GM12878 (cell line): ENCODE measurements at regions not wholly inside any gene's neighbourhood (a gene's known extent, or its start where the extent isn't known, plus 50 kb on each side); places are given as distances from the start of the nearest gene placed in this dataset.

ENCODE experiments used
- ATAC-seq: fragments of 200-7000 bp; cut with Tn5 transposase; 3 replicates; pipeline ENCODE4 v1.9.1; 2020; ENCODE audit warnings: mild to moderate bottlenecking, moderate library complexity
- BruUV-seq: library from RNA; stranded (reverse); fragments of 400-500 nt; replicated peaks from 2 replicates; lab custom pipeline; 2021; lab: Mats Ljungman, UMichigan
- CTCF ChIA-PET: fragments of 300-600 bp; sonication (Branson Sonifier 250); formaldehyde crosslinking; extraction: SDS; loops from one replicate; lab custom pipeline; 2021; ENCODE audit warnings: inconsistent platforms; lab: Yijun Ruan, JAX
- POLR2A ChIA-PET: fragments of 350-600 bp; formaldehyde crosslinking; extraction: SDS; loops from one replicate; lab custom pipeline; 2021; ENCODE audit warnings: inconsistent platforms; lab: Charles Lee
- RAD21 ChIA-PET: fragments of 300-600 bp; sonication (Branson Sonifier 250); formaldehyde crosslinking; loops from one replicate; lab custom pipeline; 2023; ENCODE audit warnings: antibody characterized with exemption; ENCODE audit not compliant: unreplicated experiment; lab: Charles Lee
- SMC1A ChIA-PET: fragments of 300-600 bp; sonication (Branson Sonifier 250); formaldehyde crosslinking; loops from one replicate; lab custom pipeline; 2023; ENCODE audit not compliant: unreplicated experiment, uncharacterized antibody; lab: Charles Lee
- DNase-seq: peaks from one replicate; pipeline ENCODE4 v3.0.0-alpha.2; 2011; ENCODE audit warnings: low read depth, low spot score
- FAIRE-seq: peaks from 3 replicates; lab custom pipeline; 2011; peaks lifted over from hg19 to GRCh38; lab: Jason Lieb, UNC
- H2AFZ ChIP-seq: 2 replicates; pipeline ENCODE4 v1.6.0; 2011; ENCODE audit warnings: low read depth, low read length, control low read depth; ENCODE audit not compliant: control insufficient read depth
- H3K27ac ChIP-seq: 2 replicates; pipeline ENCODE4 v1.5.1; 2011; ENCODE audit warnings: control low read depth; ENCODE audit not compliant: control insufficient read depth, insufficient read depth
- H3K27me3 ChIP-seq, 2 experiments: replicated peaks in 1 of 2; 2 replicates each; pipeline versions ENCODE4 v1.6.0 to v1.6.1; 2011; ENCODE audit warnings: low read length in 1 of 2; ENCODE audit not compliant: control insufficient read depth in 2 of 2, insufficient read depth in 2 of 2
- H3K36me3 ChIP-seq, 2 experiments: 2 replicates each; pipeline ENCODE4 v1.5.1; 2011; ENCODE audit warnings: low read length in 1 of 2; ENCODE audit not compliant: control insufficient read depth in 2 of 2, insufficient read depth in 2 of 2
- H3K4me1 ChIP-seq: 2 replicates; pipeline ENCODE4 v1.6.1; 2011; ENCODE audit warnings: mild to moderate bottlenecking, low read length, moderate library complexity, mixed read lengths; ENCODE audit not compliant: control insufficient read depth, insufficient read depth
- H3K4me2 ChIP-seq: 2 replicates; pipeline ENCODE4 v1.6.0; 2011; ENCODE audit warnings: control low read depth; ENCODE audit not compliant: control insufficient read depth, insufficient read depth
- H3K4me3 ChIP-seq: fragments of 200-600 bp; sonication (generic); 2 replicates; pipeline ENCODE4 v1.5.1; 2016
- H3K79me2 ChIP-seq: 2 replicates; pipeline ENCODE4 v1.6.0; 2011; ENCODE audit warnings: low read length; ENCODE audit not compliant: control insufficient read depth, insufficient read depth
- H3K9ac ChIP-seq: 2 replicates; pipeline ENCODE4 v1.8.0; 2011; ENCODE audit warnings: low read length, control low read depth, mixed read lengths; ENCODE audit not compliant: control insufficient read depth, insufficient read depth
- H3K9me3 ChIP-seq: replicated peaks from 3 replicates; pipeline ENCODE4 v1.5.1; 2011; ENCODE audit warnings: mild to moderate bottlenecking, low read length; ENCODE audit not compliant: control insufficient read depth, insufficient read depth
- H4K20me1 ChIP-seq: 2 replicates; pipeline ENCODE4 v1.6.0; 2011; ENCODE audit not compliant: control insufficient read depth, insufficient read depth
- ATF7 ChIP-seq: fragments of 450-650 bp; IDR thresholded peaks from 2 replicates; pipeline ENCODE4 v1.6.1; 2016; ENCODE audit warnings: low read depth, mild to moderate bottlenecking
- CEBPB ChIP-seq, 2 experiments: fragments of 150-350 bp in 1 of 2; IDR thresholded peaks; 2 replicates each; pipeline ENCODE4 v1.6.1; 2012 to 2014; ENCODE audit warnings: low read depth in 2 of 2, low read length in 2 of 2, borderline replicate concordance in 1 of 2, inconsistent platforms in 1 of 2
- CHD1 ChIP-seq: IDR thresholded peaks from 2 replicates; pipeline ENCODE4 v1.6.1; 2012; ENCODE audit warnings: low read depth, low read length, improper control_type of control experiment
- CUX1 ChIP-seq: IDR thresholded peaks from 2 replicates; pipeline ENCODE4 v1.6.1; 2012; ENCODE audit warnings: improper control_type of control experiment, low read depth, low read length; ENCODE audit not compliant: insufficient replicate concordance
- JUNB ChIP-seq: IDR thresholded peaks from 2 replicates; pipeline ENCODE4 v1.6.1; 2016; ENCODE audit warnings: antibody characterized with exemption, mild to moderate bottlenecking
- MYC ChIP-seq: IDR thresholded peaks from 2 replicates; pipeline ENCODE4 v1.6.1; 2011; ENCODE audit warnings: mild to moderate bottlenecking, low read length, moderate library complexity, inconsistent platforms; ENCODE audit not compliant: insufficient read depth, insufficient replicate concordance, insufficient read length, severe bottlenecking
- NFXL1 ChIP-seq: fragments of 450-650 bp; IDR thresholded peaks from 2 replicates; pipeline ENCODE4 v1.6.1; 2017; ENCODE audit warnings: antibody characterized with exemption, mild to moderate bottlenecking, borderline replicate concordance
- NR2C1 ChIP-seq: fragments of 450-650 bp; IDR thresholded peaks from 2 replicates; pipeline ENCODE4 v1.6.1; 2017; ENCODE audit warnings: antibody characterized with exemption, mild to moderate bottlenecking, moderate library complexity
- POLR2AphosphoS2 ChIP-seq: IDR thresholded peaks from 2 replicates; pipeline ENCODE4 v1.6.1; 2011; ENCODE audit warnings: low read depth, mild to moderate bottlenecking, low read length, improper control_type of control experiment, moderate library complexity
- RELA ChIP-seq: fragments of 450-650 bp; IDR thresholded peaks from 2 replicates; pipeline ENCODE4 v1.8.0; 2014; ENCODE audit warnings: borderline replicate concordance; ENCODE audit not compliant: partially characterized antibody
- SMAD1 ChIP-seq: fragments of 450-650 bp; IDR thresholded peaks from 2 replicates; pipeline ENCODE4 v1.6.1; 2018; ENCODE audit warnings: mild to moderate bottlenecking, low read depth; ENCODE audit not compliant: partially characterized antibody
- STAT3 ChIP-seq: IDR thresholded peaks from 2 replicates; pipeline ENCODE4 v1.6.1; 2011; ENCODE audit warnings: low read depth, low read length, improper control_type of control experiment
- TBL1XR1 ChIP-seq: IDR thresholded peaks from 2 replicates; pipeline ENCODE4 v1.6.1; 2012; ENCODE audit warnings: low read depth, low read length, improper control_type of control experiment
- YBX1 ChIP-seq: fragments of 450-650 bp; IDR thresholded peaks from 2 replicates; pipeline ENCODE4 v1.6.1; 2016; ENCODE audit warnings: antibody characterized with exemption
- ZBTB11 ChIP-seq: fragments of 450-650 bp; formaldehyde crosslinking; IDR thresholded peaks from 2 replicates; pipeline ENCODE4 v1.5.0; 2022; ENCODE audit warnings: mild to moderate bottlenecking, missing genetic modification characterization
- WGBS: methylation state at CpG from one replicate; pipeline ENCODE4 v1.1.6; 2016; ENCODE audit warnings: low lambda C conversion rate; ENCODE audit not compliant: insufficient replicate concordance, insufficient coverage; ENCODE audit errors: missing lambda C conversion rate; 5-methylcytosine and 5-hydroxymethylcytosine counted together
- in situ Hi-C: fragments of 300-500 bp; cut with MboI; formaldehyde crosslinking; loops from 9 replicates; pipeline ENCODE4 v1.14.3; 2018; ENCODE audit warnings: mixed read lengths
- intact Hi-C: fragments of 100-400 bp; cut with micrococcal nuclease; formaldehyde crosslinking; loops from one replicate; pipeline ENCODE4 v1.14.2; 2022; ENCODE audit not compliant: unreplicated experiment

- no peak for TF ChIP-seq CUX1
- TF ChIP-seq NR2C1: no peak
- TF ChIP-seq RELA: no peak
- no peak for TF ChIP-seq MYC
- TF ChIP-seq, all 136 proteins: peak for 0
These were observed 609.4 kb downstream of the SLCO4C1 start (continued) for GRCh38 chr5:101686536-101687157.

- H3K4me3 ChIP-seq: no peak overlapping the region
- H3K36me3 ChIP-seq: no peaks in the 10 kb centered on the region
- WGBS: 63% methylated on average over 2 of the region's 2 CpGs
- H2AFZ ChIP-seq: no peak overlapping the region
- ChIA-PET POLR2A (no interaction called here), SMC1A (interaction anchor here (0.5 kb wide), 1 partner anchor 637 kb away, joined by 4 read pairs; no protein-coding TSS in a partner anchor), CTCF (interaction anchor here (0.9 to 2.5 kb wide), 6 partner anchors 9 to 1199 kb away, joined by 3 to 30 read pairs (median 4); no protein-coding TSS in a partner anchor), RAD21 (no interaction called here)
- no peak overlapping the region for H3K27ac ChIP-seq
- no peaks in the 10 kb centered on the region for H4K20me1 ChIP-seq
- no peak overlapping the region for H3K4me2 ChIP-seq
- no TSS peak for BruUV-seq
- no peaks in the 10 kb centered on the region for H3K4me1 ChIP-seq
- no peaks in the 10 kb centered on the region for H3K79me2 ChIP-seq
- FAIRE-seq: no peak
- intact Hi-C loops: loop anchor here (2.0 to 5.0 kb wide), 2 partner anchors 1201 to 1248 kb away; no protein-coding TSS in a partner anchor
- no peak for TF ChIP-seq POLR2AphosphoS2
- TF ChIP-seq SMAD1: no peak
- no peak for TF ChIP-seq CEBPB (IDR thresholded peaks at IDR 0.05; ENCODE audit: borderline replicate concordance in 1 of 2, low read depth in 2 of 2, low read length in 2 of 2)
- no peak for TF ChIP-seq MYC
- no peak for TF ChIP-seq ZBTB11
- no peak for TF ChIP-seq NFXL1
- TF ChIP-seq STAT3: no peak
- no peak for TF ChIP-seq CHD1
- TF ChIP-seq TBL1XR1: no peak
- TF ChIP-seq YBX1: no peak
- TF ChIP-seq JUNB: no peak
- TF ChIP-seq ATF7: no peak
- H3K9ac ChIP-seq: no peak overlapping the region
- no peaks in the 10 kb centered on the region for H3K9me3 ChIP-seq
- no peaks in the 10 kb centered on the region for H3K27me3 ChIP-seq
- in situ Hi-C loops: no loop called here
- ATAC-seq: no peak
- no peak for DNase-seq
These were observed 616.3 kb downstream of the SLCO4C1 start for GRCh38 chr5:101679816-101680215.
